SK-N-SH (cell line): ENCODE measurements at regions not wholly inside any gene's neighbourhood (a gene's known extent, or its start where the extent isn't known, plus 50 kb on each side); places are given as distances from the start of the nearest gene placed in this dataset.

Experiments
- CTCF ChIA-PET: fragments of 300-600, 350-600 bp; formaldehyde crosslinking; extraction: SDS; loops from one replicate; lab custom pipeline; 2021; lab: Yijun Ruan, JAX
- POLR2A ChIA-PET: fragments of 350-600 bp; sonication (Branson Sonifier 250); formaldehyde crosslinking; extraction: SDS; loops from one replicate; lab custom pipeline; 2020; ENCODE audit warnings: antibody characterized with exemption, inconsistent platforms; lab: Yijun Ruan, JAX
- DNase-seq: peaks from one replicate; pipeline ENCODE4 v3.0.0; 2012
- H2AFZ ChIP-seq: fragments of 200-600 bp; sonication (generic); 2 replicates; pipeline ENCODE4 v1.8.1; 2016; ENCODE audit warnings: antibody characterized with exemption, mild to moderate bottlenecking, low read depth
- H3F3A ChIP-seq: fragments of 200-600 bp; sonication (generic); replicated peaks from 2 replicates; pipeline ENCODE3; 2016; ENCODE audit warnings: antibody characterized with exemption, mild to moderate bottlenecking; ENCODE audit not compliant: insufficient read depth
- H3K27ac ChIP-seq, 2 experiments: fragments of 200-500 bp in 1 of 2; fragments of 200-600 bp in 1 of 2; sonication (Bioruptor generic) in 1 of 2; sonication (generic), shearing (Covaris generic) in 1 of 2; 2 replicates each; pipeline versions ENCODE4 v1.5.1 to v1.6.1; 2014 to 2016; ENCODE audit warnings: low read depth in 2 of 2, inconsistent platforms in 1 of 2, low read length in 1 of 2, mild to moderate bottlenecking in 1 of 2, mixed read lengths in 1 of 2
- H3K27me3 ChIP-seq: fragments of 200-600 bp; sonication (generic), shearing (Covaris generic); 2 replicates; pipeline ENCODE4 v1.6.1; 2016; ENCODE audit warnings: mixed run types; ENCODE audit not compliant: insufficient read depth
- H3K36me3 ChIP-seq, 2 experiments: fragments of 200-500 bp in 1 of 2; fragments of 200-600 bp in 1 of 2; sonication (Bioruptor generic) in 1 of 2; sonication (generic) in 1 of 2; replicated peaks in 1 of 2; 2 replicates each; pipeline versions ENCODE3 to v1.5.1; 2014 to 2016; ENCODE audit warnings: low read length in 1 of 2, mild to moderate bottlenecking in 1 of 2; ENCODE audit not compliant: insufficient read depth in 2 of 2, control insufficient read depth in 1 of 2
- H3K4me1 ChIP-seq, 2 experiments: fragments of 200-500 bp in 1 of 2; fragments of 200-600 bp in 1 of 2; sonication (Bioruptor generic) in 1 of 2; sonication (generic), shearing (Covaris generic) in 1 of 2; 2 replicates each; pipeline versions ENCODE4 v1.5.1 to v1.6.1; 2014 to 2016; ENCODE audit warnings: low read depth in 1 of 2, low read length in 1 of 2, mixed run types in 1 of 2; ENCODE audit not compliant: insufficient read depth in 2 of 2, control insufficient read depth in 1 of 2
- H3K4me2 ChIP-seq: fragments of 200-600 bp; sonication (generic), shearing (Covaris generic); 2 replicates; pipeline ENCODE4 v1.6.1; 2017; ENCODE audit warnings: mixed run types
- H3K4me3 ChIP-seq, 2 experiments: fragments of 200-500 bp in 1 of 2; fragments of 200-600 bp in 1 of 2; sonication (Bioruptor generic) in 1 of 2; sonication (generic), shearing (Covaris generic) in 1 of 2; 2 replicates each; pipeline versions ENCODE4 v1.5.1 to v1.8.1; 2014 to 2016; ENCODE audit warnings: low read depth in 2 of 2, inconsistent platforms in 1 of 2, low read length in 1 of 2, mild to moderate bottlenecking in 1 of 2, mixed read lengths in 1 of 2, moderate library complexity in 1 of 2
- H3K79me2 ChIP-seq: fragments of 200-600 bp; sonication (generic); 2 replicates; pipeline ENCODE4 v1.8.1; 2017; ENCODE audit warnings: mild to moderate bottlenecking; ENCODE audit not compliant: insufficient read depth
- H3K9ac ChIP-seq: fragments of 200-600 bp; sonication (generic); 2 replicates; pipeline ENCODE4 v1.6.1; 2017; ENCODE audit warnings: mixed run types
- H3K9me2 ChIP-seq: fragments of 200-600 bp; sonication (generic); 2 replicates; pipeline ENCODE4 v1.6.1; 2017; ENCODE audit warnings: mixed run types
- H3K9me3 ChIP-seq: fragments of 200-600 bp; sonication (generic); 2 replicates; pipeline ENCODE4 v1.6.1; 2017; ENCODE audit warnings: mixed run types, mild to moderate bottlenecking, moderate library complexity
- H4K20me1 ChIP-seq: fragments of 200-600 bp; sonication (generic); 2 replicates; pipeline ENCODE4 v1.6.1; 2017; ENCODE audit warnings: mild to moderate bottlenecking, mixed run types; ENCODE audit not compliant: insufficient read depth
- ELF1 ChIP-seq: IDR thresholded peaks from 2 replicates; pipeline ENCODE4 v1.4.0; 2012
- EP300 ChIP-seq, 2 experiments: IDR thresholded peaks; 2 replicates each; pipeline versions ENCODE4 v1.4.0 to v1.6.1; 2012; ENCODE audit warnings: borderline replicate concordance in 1 of 2, low read depth in 1 of 2, low read length in 1 of 2
- EZH2phosphoT487 ChIP-seq: fragments of 200-600 bp; sonication (generic); IDR thresholded peaks from 2 replicates; pipeline ENCODE4 v1.6.1; 2017; ENCODE audit warnings: low read depth, mixed run types, mild to moderate bottlenecking, antibody characterized with exemption, moderate library complexity, borderline replicate concordance
- FOSL2 ChIP-seq: IDR thresholded peaks from 2 replicates; pipeline ENCODE4 v1.4.0; 2012; ENCODE audit warnings: low read depth, mild to moderate bottlenecking, moderate library complexity, borderline replicate concordance
- FOXM1 ChIP-seq: IDR thresholded peaks from 2 replicates; pipeline ENCODE4 v1.4.0; 2012; ENCODE audit warnings: low read depth, mild to moderate bottlenecking
- JUND ChIP-seq: IDR thresholded peaks from 2 replicates; pipeline ENCODE4 v1.4.0; 2012
- MXI1 ChIP-seq: IDR thresholded peaks from 2 replicates; pipeline ENCODE4 v1.6.1; 2012; ENCODE audit warnings: mild to moderate bottlenecking, low read depth, low read length, improper control_type of control experiment
- POLR2AphosphoS5 ChIP-seq: IDR thresholded peaks from 2 replicates; pipeline ENCODE4 v1.6.1; 2012; ENCODE audit warnings: low read depth, low read length
- SMC3 ChIP-seq: IDR thresholded peaks from 2 replicates; pipeline ENCODE4 v1.6.1; 2012; ENCODE audit warnings: low read depth, low read length, improper control_type of control experiment
- TAF1 ChIP-seq: IDR thresholded peaks from 2 replicates; pipeline ENCODE4 v1.6.1; 2012; ENCODE audit warnings: low read depth, mild to moderate bottlenecking, low read length, moderate library complexity, borderline replicate concordance
- TCF12 ChIP-seq: IDR thresholded peaks from 2 replicates; pipeline ENCODE4 v1.4.0; 2012
- TEAD4 ChIP-seq: IDR thresholded peaks from 2 replicates; pipeline ENCODE4 v1.4.0; 2012; ENCODE audit warnings: mild to moderate bottlenecking, borderline replicate concordance; ENCODE audit not compliant: insufficient read depth
- WGBS: methylation state at CpG from one replicate; pipeline ENCODE4 v1.1.6; 2017; ENCODE audit warnings: low lambda C conversion rate; 5-methylcytosine and 5-hydroxymethylcytosine counted together
- TF ChIP-seq, protein P1 (sequence below): IDR thresholded peaks from 2 replicates; pipeline ENCODE4 v1.4.0; 2012; ENCODE audit warnings: low read depth, borderline replicate concordance

DNA sequence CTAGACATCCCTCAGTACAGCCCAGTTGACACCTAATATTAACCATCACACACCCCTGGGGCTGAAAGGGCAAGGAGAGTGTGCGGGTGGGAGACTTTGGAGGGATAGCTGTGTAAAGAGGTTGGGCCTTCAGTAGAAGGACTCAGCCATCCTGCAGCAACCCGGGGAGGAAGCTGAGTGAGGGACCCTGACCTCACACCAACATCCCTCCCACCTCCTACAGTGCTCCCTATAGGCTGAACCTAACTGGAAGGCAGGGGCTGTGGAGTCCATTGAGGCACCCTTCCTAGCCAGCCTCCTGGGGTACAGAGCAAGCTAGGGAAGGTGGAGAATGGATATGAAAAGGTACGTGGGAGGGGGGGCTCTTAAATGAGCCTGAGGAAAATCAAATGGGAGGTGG lies 276.3 kb downstream of the PTTG2 start:
- H2AFZ ChIP-seq: no peak overlapping the region
- CTCF ChIA-PET: interaction anchor here (0.9 to 1.1 kb wide), 2 partner anchors 24 to 57 kb away, joined by 3 read pairs; no protein-coding TSS in a partner anchor

DNA sequence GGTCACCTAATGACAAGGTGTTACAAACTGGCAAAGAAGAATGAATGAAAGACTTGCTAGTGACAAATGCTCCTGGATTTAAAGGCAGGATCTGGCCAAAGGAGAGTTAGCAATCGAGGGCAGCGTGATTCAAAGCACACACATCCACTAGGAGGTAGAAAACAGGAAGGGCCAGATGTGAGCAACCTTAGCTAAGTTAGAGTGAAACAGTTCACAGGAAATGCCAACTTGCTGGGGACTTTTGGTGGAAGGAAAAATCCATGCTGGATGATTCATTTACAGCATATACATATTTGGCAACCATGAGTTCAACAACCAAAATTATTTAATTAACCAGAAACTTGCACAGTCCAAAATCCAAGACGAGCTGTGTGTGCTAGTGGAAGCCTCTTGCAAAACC lies 276.9 kb downstream of the PTTG2 start:
- Histone ChIP-seq H3K9me3 (no peaks in the 10 kb centered on the region), H3F3A (no peaks in the 10 kb centered on the region)
- TF ChIP-seq TEAD4: no peak
- TF ChIP-seq EP300 (IDR thresholded peaks at IDR 0.05; ENCODE audit: borderline replicate concordance in 1 of 2, low read depth in 1 of 2, low read length in 1 of 2): no peak
- TF ChIP-seq, protein P1, sequence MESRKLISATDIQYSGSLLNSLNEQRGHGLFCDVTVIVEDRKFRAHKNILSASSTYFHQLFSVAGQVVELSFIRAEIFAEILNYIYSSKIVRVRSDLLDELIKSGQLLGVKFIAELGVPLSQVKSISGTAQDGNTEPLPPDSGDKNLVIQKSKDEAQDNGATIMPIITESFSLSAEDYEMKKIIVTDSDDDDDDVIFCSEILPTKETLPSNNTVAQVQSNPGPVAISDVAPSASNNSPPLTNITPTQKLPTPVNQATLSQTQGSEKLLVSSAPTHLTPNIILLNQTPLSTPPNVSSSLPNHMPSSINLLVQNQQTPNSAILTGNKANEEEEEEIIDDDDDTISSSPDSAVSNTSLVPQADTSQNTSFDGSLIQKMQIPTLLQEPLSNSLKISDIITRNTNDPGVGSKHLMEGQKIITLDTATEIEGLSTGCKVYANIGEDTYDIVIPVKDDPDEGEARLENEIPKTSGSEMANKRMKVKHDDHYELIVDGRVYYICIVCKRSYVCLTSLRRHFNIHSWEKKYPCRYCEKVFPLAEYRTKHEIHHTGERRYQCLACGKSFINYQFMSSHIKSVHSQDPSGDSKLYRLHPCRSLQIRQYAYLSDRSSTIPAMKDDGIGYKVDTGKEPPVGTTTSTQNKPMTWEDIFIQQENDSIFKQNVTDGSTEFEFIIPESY: no peak
- no peak for TF ChIP-seq POLR2AphosphoS5
- no peak for TF ChIP-seq FOXM1
- peak; percentile 45; the same call in 1 of the 2 replicates for TF ChIP-seq TCF12
- TF ChIP-seq FOSL2: 0 out of 2 replicates have a peak, but pooled peaks have one; percentile 24
- TF ChIP-seq TAF1: no peak
- peak; percentile 10; the same call in 1 of the 2 replicates for TF ChIP-seq JUND
- TF ChIP-seq ELF1: no peak
- TF ChIP-seq EZH2phosphoT487: no peak
- TF ChIP-seq, all 33 proteins: peak for 3
- Histone ChIP-seq H3K9me2 (no peaks in the 10 kb centered on the region), H3K9ac (no peak overlapping the region), H3K27me3 (no peaks in the 10 kb centered on the region), H3K79me2 (no peaks in the 10 kb centered on the region), H3K36me3 (no peaks in the 10 kb centered on the region), H2AFZ (no peak overlapping the region), H4K20me1 (no peaks in the 10 kb centered on the region), H3K27ac (no peak overlapping the region), H3K4me3 (no peak overlapping the region), H3K4me1 (no peaks in the 10 kb centered on the region), H3K4me2 (no peak overlapping the region; the same call in 1 of the 2 replicates)
- no peak for DNase-seq
- CTCF ChIA-PET: no interaction called here
- 44% methylated on average over 3 of the region's 3 CpGs for WGBS
- POLR2A ChIA-PET: no interaction called here

More for the DNA sequence above, 276.3 kb downstream of the PTTG2 start:
- Histone ChIP-seq H3K9me2 (no peaks in the 10 kb centered on the region), H3F3A (no peaks in the 10 kb centered on the region), H3K9me3 (no peaks in the 10 kb centered on the region), H3K4me2 (no peak overlapping the region; the same call in 1 of the 2 replicates), H3K9ac (no peak overlapping the region), H3K27me3 (no peaks in the 10 kb centered on the region), H4K20me1 (no peaks in the 10 kb centered on the region), H3K36me3 (no peaks in the 10 kb centered on the region), H3K27ac (no peak overlapping the region), H3K79me2 (no peaks in the 10 kb centered on the region), H3K4me1 (no peaks in the 10 kb centered on the region), H3K4me3 (no peak overlapping the region)
- 71% methylated on average over 3 of the region's 3 CpGs for WGBS
- no peak for DNase-seq
- POLR2A ChIA-PET: no interaction called here
- no peak for TF ChIP-seq FOSL2
- TF ChIP-seq TCF12: no peak
- TF ChIP-seq SMC3: no peak
- no peak for TF ChIP-seq POLR2AphosphoS5
- TF ChIP-seq MXI1: no peak
